ENCODE measurements at regions not wholly inside any gene's neighbourhood (a gene's known extent, or its start where the extent isn't known, plus 50 kb on each side); places are given as distances from the start of the nearest gene placed in this dataset.

GRCh38 chr7:116138202-116138801 is 72.0 kb upstream of the TES start:
- no peaks in the 10 kb centered on the region for H3K9me3 ChIP-seq
- H3K27ac ChIP-seq: no peak overlapping the region
- TF ChIP-seq POLR2AphosphoS5 (IDR thresholded peaks at IDR 0.05) (no peak), CTCF (IDR thresholded peaks at IDR 0.05 in 8 of 11, conservative IDR thresholded peaks at IDR 0.05 in 3 of 11) (peak; percentile 17 to 76 (median 68))
- no peak for DNase-seq
- intact Hi-C loops (cut with DNase I; ENCODE audit: low total_unique reads): no loop called here
- WGBS, 5 donors: 10 to 26% (median 17%) methylated on average over 2 of the region's 2 CpGs
- H3K36me3 ChIP-seq: no peaks in the 10 kb centered on the region
- H3K4me3 ChIP-seq: no peak overlapping the region
- H3K4me1 ChIP-seq: peaks cover 0 to 12% (median 9%) of the 10 kb centered on the region in 6 donors
- no peaks in the 10 kb centered on the region for H3K27me3 ChIP-seq (replicated peaks in 1 of 7)

GRCh38 chr7:116139007-116139406 is 71.3 kb upstream of the TES start:
- Histone ChIP-seq H3K27me3 (replicated peaks in 1 of 7) (no peaks in the 10 kb centered on the region), H3K36me3 (no peaks in the 10 kb centered on the region), H3K4me3 (no peak overlapping the region), H3K4me1 (peaks cover 0 to 13% (median 10%) of the 10 kb centered on the region in 6 donors), H3K27ac (no peak overlapping the region), H3K9me3 (no peaks in the 10 kb centered on the region)
- TF ChIP-seq POLR2A (IDR thresholded peaks at IDR 0.05) (no peak), CTCF (IDR thresholded peaks at IDR 0.05 in 8 of 11, conservative IDR thresholded peaks at IDR 0.05 in 3 of 11) (no peak), POLR2AphosphoS5 (IDR thresholded peaks at IDR 0.05) (no peak)
- no peak for DNase-seq
- 82 to 87% (median 84%) methylated on average over 6 of the region's 6 CpGs for WGBS, 5 donors
- intact Hi-C loops (cut with DNase I; ENCODE audit: low total_unique reads): no loop called here

GRCh38 chr7:116139807-116140206 is 70.5 kb upstream of the TES start:
- H3K27ac ChIP-seq: no peak overlapping the region
- no peak overlapping the region for H3K4me3 ChIP-seq
- peaks cover 0 to 13% (median 10%) of the 10 kb centered on the region in 6 donors for H3K4me1 ChIP-seq
- H3K36me3 ChIP-seq: no peaks in the 10 kb centered on the region
- no peaks in the 10 kb centered on the region for H3K27me3 ChIP-seq (replicated peaks in 1 of 7)
- TF ChIP-seq CTCF (IDR thresholded peaks at IDR 0.05 in 8 of 11, conservative IDR thresholded peaks at IDR 0.05 in 3 of 11) (no peak), POLR2AphosphoS5 (IDR thresholded peaks at IDR 0.05) (no peak), POLR2A (IDR thresholded peaks at IDR 0.05) (no peak)
- H3K9me3 ChIP-seq: no peaks in the 10 kb centered on the region
- intact Hi-C loops (cut with DNase I; ENCODE audit: low total_unique reads): no loop called here
- DNase-seq: no peak

- Histone ChIP-seq H3K4me3 (no peak overlapping the region), H3K27ac (peak overlapping the region in 1 of 8 donors; percentile 7), H3K9me3 (no peaks in the 10 kb centered on the region), H3K4me1 (peaks cover 0 to 13% (median 10%) of the 10 kb centered on the region in 6 donors), H3K27me3 (replicated peaks in 1 of 7) (no peaks in the 10 kb centered on the region), H3K36me3 (no peaks in the 10 kb centered on the region)
- 77 to 96% (median 89%) methylated on average over 1 of the region's 1 CpG for WGBS, 5 donors
- DNase-seq: no peak
- intact Hi-C loops (cut with DNase I; ENCODE audit: low total_unique reads): no loop called here
- TF ChIP-seq POLR2AphosphoS5 (IDR thresholded peaks at IDR 0.05): no peak
These were observed 68.0 kb upstream of the TES start for GRCh38 chr7:116142374-116142773.

GRCh38 chr7:116142850-116143249 is 67.5 kb upstream of the TES start:
- no peaks in the 10 kb centered on the region for H3K9me3 ChIP-seq
- H3K4me3 ChIP-seq: no peak overlapping the region
- peaks cover 0 to 13% (median 10%) of the 10 kb centered on the region in 6 donors for H3K4me1 ChIP-seq
- peak overlapping the region in 2 of 8 donors; percentile 7 to 22 for H3K27ac ChIP-seq
- no peak for DNase-seq
- no peaks in the 10 kb centered on the region for H3K36me3 ChIP-seq
- intact Hi-C loops (cut with DNase I; ENCODE audit: low total_unique reads): no loop called here
- no peak for TF ChIP-seq POLR2AphosphoS5 (IDR thresholded peaks at IDR 0.05)
- TF ChIP-seq POLR2A (IDR thresholded peaks at IDR 0.05): no peak
- TF ChIP-seq CTCF (IDR thresholded peaks at IDR 0.05 in 8 of 11, conservative IDR thresholded peaks at IDR 0.05 in 3 of 11): no peak
- no peaks in the 10 kb centered on the region for H3K27me3 ChIP-seq (replicated peaks in 1 of 7)
- whole genome bisulfite sequencing, 5 donors: 47 to 67% (median 53%) methylated on average over 6 of the region's 6 CpGs
